Thyroid gland (tissue), 4 donors: ENCODE measurements at regions not wholly inside any gene's neighbourhood (a gene's known extent, or its start where the extent isn't known, plus 50 kb on each side); places are given as distances from the start of the nearest gene placed in this dataset.

Experiments
- POLR2A ChIP-seq, 2 donors: fragments of 450-650 bp; IDR thresholded peaks; one replicate each; pipeline ENCODE4 v1.6.1; 2017; ENCODE audit warnings: antibody characterized with exemption in 2 of 2, mild to moderate bottlenecking in 2 of 2, moderate library complexity in 1 of 2
- TF ChIP-seq, protein P1 (sequence below), 6 experiments: fragments of 200-600 bp in 3 of 6; fragments of 450-650 bp in 3 of 6; sonication (generic) in 3 of 6; IDR thresholded peaks; one replicate each; pipeline ENCODE4 v1.5.1; 2016 to 2019; ENCODE audit warnings: antibody characterized with exemption in 6 of 6, mild to moderate bottlenecking in 2 of 6, inconsistent platforms in 1 of 6, moderate library complexity in 1 of 6

DNA sequence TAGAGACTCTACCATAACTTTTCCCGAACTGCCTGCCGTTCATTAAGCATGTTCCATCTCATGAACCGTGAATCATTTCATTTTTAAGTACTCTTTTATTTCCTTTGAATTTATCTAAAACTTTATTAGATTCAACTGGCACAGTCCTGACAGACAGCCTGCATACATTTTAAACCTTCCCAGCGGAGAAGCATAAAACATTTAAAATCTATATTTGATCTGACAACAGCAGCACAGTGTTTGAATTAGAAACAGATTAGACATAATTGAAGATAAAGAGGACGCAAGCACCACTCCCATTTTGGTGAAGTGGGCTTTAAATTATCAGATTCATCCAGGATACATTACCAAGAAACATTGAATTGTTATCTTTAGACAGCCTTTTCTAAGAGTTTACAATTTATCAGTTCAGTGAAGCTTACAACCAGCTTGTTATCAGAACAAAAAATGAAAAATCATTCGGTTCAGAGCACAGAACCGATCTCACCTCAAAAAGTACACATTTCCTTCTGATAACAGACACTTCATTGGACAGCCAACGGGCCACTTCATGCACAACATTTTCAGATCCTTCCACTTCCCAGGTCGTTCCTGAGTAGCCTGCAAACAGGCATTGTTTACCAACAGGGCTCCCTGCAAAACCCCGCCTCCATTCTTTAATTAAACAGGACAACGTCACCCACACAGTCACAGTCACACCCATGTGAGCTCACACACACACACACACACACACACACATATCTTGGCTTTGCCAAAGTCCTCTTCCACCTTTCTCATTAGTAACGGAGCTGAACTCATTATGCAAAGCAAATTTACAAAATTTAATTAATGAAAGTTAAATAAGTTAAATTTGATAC, 171.2 kb downstream of the SP3 start:
- TF ChIP-seq, protein P1, sequence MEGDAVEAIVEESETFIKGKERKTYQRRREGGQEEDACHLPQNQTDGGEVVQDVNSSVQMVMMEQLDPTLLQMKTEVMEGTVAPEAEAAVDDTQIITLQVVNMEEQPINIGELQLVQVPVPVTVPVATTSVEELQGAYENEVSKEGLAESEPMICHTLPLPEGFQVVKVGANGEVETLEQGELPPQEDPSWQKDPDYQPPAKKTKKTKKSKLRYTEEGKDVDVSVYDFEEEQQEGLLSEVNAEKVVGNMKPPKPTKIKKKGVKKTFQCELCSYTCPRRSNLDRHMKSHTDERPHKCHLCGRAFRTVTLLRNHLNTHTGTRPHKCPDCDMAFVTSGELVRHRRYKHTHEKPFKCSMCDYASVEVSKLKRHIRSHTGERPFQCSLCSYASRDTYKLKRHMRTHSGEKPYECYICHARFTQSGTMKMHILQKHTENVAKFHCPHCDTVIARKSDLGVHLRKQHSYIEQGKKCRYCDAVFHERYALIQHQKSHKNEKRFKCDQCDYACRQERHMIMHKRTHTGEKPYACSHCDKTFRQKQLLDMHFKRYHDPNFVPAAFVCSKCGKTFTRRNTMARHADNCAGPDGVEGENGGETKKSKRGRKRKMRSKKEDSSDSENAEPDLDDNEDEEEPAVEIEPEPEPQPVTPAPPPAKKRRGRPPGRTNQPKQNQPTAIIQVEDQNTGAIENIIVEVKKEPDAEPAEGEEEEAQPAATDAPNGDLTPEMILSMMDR (IDR thresholded peaks at IDR 0.05): no peak
- TF ChIP-seq POLR2A (IDR thresholded peaks at IDR 0.05): no peak
